ENCODE measurements at regions not wholly inside any gene's neighbourhood (a gene's known extent, or its start where the extent isn't known, plus 50 kb on each side); places are given as distances from the start of the nearest gene placed in this dataset.

GRCh38 chr10:33938001-33938400, 603.5 kb upstream of the NRP1 start:
- Histone ChIP-seq H3K27ac (ENCODE audit: low read length in 2 of 2) (no peak overlapping the region), H3K4me2 (replicated peaks; ENCODE audit: low read depth, low read length, poor library complexity, severe bottlenecking) (no peak overlapping the region), H2AFZ (ENCODE audit: insufficient read depth, low read depth, low read length, poor library complexity, severe bottlenecking) (no peak overlapping the region), H3K9me3 (ENCODE audit: control extremely low read depth in 1 of 3, control insufficient read depth in 2 of 3, insufficient read depth in 1 of 3, low read length in 2 of 3) (no peaks in the 10 kb centered on the region), H4K20me1 (ENCODE audit: control insufficient read depth, insufficient read depth, low read length, poor library complexity, severe bottlenecking) (no peaks in the 10 kb centered on the region), H3K27me3 (replicated peaks in 1 of 4; ENCODE audit: control extremely low read depth in 1 of 4, control insufficient read depth in 3 of 4, insufficient read depth in 4 of 4, low read length in 3 of 4) (no peaks in the 10 kb centered on the region), H3K36me3 (replicated peaks in 1 of 2; ENCODE audit: control extremely low read depth in 1 of 2, control insufficient read depth in 1 of 2, extremely low read depth in 1 of 2, insufficient read depth in 2 of 2, low read length in 1 of 2) (no peaks in the 10 kb centered on the region), H3K9ac (ENCODE audit: low read length) (no peak overlapping the region), H3K4me3 (ENCODE audit: control extremely low read depth in 1 of 5, extremely low read depth in 1 of 5, insufficient read depth in 1 of 5, low read depth in 2 of 5, low read length in 4 of 5) (no peak overlapping the region), H3K79me2 (ENCODE audit: control insufficient read depth, insufficient read depth, low read length) (no peaks in the 10 kb centered on the region), H3K4me1 (ENCODE audit: control insufficient read depth in 2 of 2, insufficient read depth in 2 of 2, low read length in 2 of 2) (no peaks in the 10 kb centered on the region)
- intact Hi-C loops (cut with micrococcal nuclease): no loop called here
- Mint-ChIP-seq H3K27me3 (no peaks in the 10 kb centered on the region), H3K4me1 (no peaks in the 10 kb centered on the region), H3K4me3 (no peak overlapping the region), H3K27ac (no peak overlapping the region), H3K9me3 (ENCODE audit: insufficient read depth) (peaks cover 4% of the 10 kb centered on the region)
- DNase-seq (no peak), ATAC-seq (ENCODE audit: low read depth) (no peak)
- ChIA-PET CTCF (no interaction called here), POLR2A (no interaction called here)
- no CpG with 5 or more reads among the region's 3 CpGs for WGBS (ENCODE audit: insufficient coverage)
- TF ChIP-seq CTCF (IDR thresholded peaks at IDR 0.05) (no peak), EZH2 (IDR thresholded peaks at IDR 0.05; ENCODE audit: borderline replicate concordance, insufficient read depth, low read depth, low read length, poor library complexity, severe bottlenecking) (no peak)

GRCh38 chr10:33937036-33937730, 602.7 kb upstream of the NRP1 start:
- Histone ChIP-seq H2AFZ (ENCODE audit: insufficient read depth, low read depth, low read length, poor library complexity, severe bottlenecking) (no peak overlapping the region), H3K9ac (ENCODE audit: low read length) (no peak overlapping the region), H3K79me2 (ENCODE audit: control insufficient read depth, insufficient read depth, low read length) (no peaks in the 10 kb centered on the region), H3K27me3 (replicated peaks in 1 of 4; ENCODE audit: control extremely low read depth in 1 of 4, control insufficient read depth in 3 of 4, insufficient read depth in 4 of 4, low read length in 3 of 4) (no peaks in the 10 kb centered on the region), H3K4me1 (ENCODE audit: control insufficient read depth in 2 of 2, insufficient read depth in 2 of 2, low read length in 2 of 2) (no peaks in the 10 kb centered on the region), H3K9me3 (ENCODE audit: control extremely low read depth in 1 of 3, control insufficient read depth in 2 of 3, insufficient read depth in 1 of 3, low read length in 2 of 3) (no peaks in the 10 kb centered on the region), H3K27ac (ENCODE audit: low read length in 2 of 2) (no peak overlapping the region), H3K36me3 (replicated peaks in 1 of 2; ENCODE audit: control extremely low read depth in 1 of 2, control insufficient read depth in 1 of 2, extremely low read depth in 1 of 2, insufficient read depth in 2 of 2, low read length in 1 of 2) (no peaks in the 10 kb centered on the region), H3K4me2 (replicated peaks; ENCODE audit: low read depth, low read length, poor library complexity, severe bottlenecking) (no peak overlapping the region), H3K4me3 (ENCODE audit: control extremely low read depth in 1 of 5, extremely low read depth in 1 of 5, insufficient read depth in 1 of 5, low read depth in 2 of 5, low read length in 4 of 5) (no peak overlapping the region), H4K20me1 (ENCODE audit: control insufficient read depth, insufficient read depth, low read length, poor library complexity, severe bottlenecking) (no peaks in the 10 kb centered on the region)
- ATAC-seq (ENCODE audit: low read depth) (no peak), DNase-seq (no peak)
- TF ChIP-seq CTCF (IDR thresholded peaks at IDR 0.05): no peak
- TF ChIP-seq EZH2 (IDR thresholded peaks at IDR 0.05; ENCODE audit: borderline replicate concordance, insufficient read depth, low read depth, low read length, poor library complexity, severe bottlenecking): no peak
- H3K4me3 Mint-ChIP-seq: no peak overlapping the region
- H3K27me3 Mint-ChIP-seq: no peaks in the 10 kb centered on the region
- no peak overlapping the region for H3K27ac Mint-ChIP-seq
- H3K9me3 Mint-ChIP-seq (ENCODE audit: insufficient read depth): peaks cover 4% of the 10 kb centered on the region
- ChIA-PET POLR2A (no interaction called here), CTCF (no interaction called here)
- intact Hi-C loops (cut with micrococcal nuclease): no loop called here
- WGBS (ENCODE audit: insufficient coverage): 91% methylated on average over 9 of the region's 15 CpGs
- no peaks in the 10 kb centered on the region for H3K4me1 Mint-ChIP-seq

Data from B cell (primary cell).